ELF-1 (cell line): ENCODE measurements at regions not wholly inside any gene's neighbourhood (a gene's known extent, or its start where the extent isn't known, plus 50 kb on each side); places are given as distances from the start of the nearest gene placed in this dataset.
"Not testable (repeated sequence)": the region's sequence is repeated elsewhere in the genome, so short reads cannot be mapped to it uniquely, and the experiment has no call there.

Source experiments
- DNase-seq: peaks from one replicate; pipeline ENCODE4 v3.0.0-alpha.2; 2016; ENCODE audit warnings: low read depth, low spot score

GRCh38 chr15:22665711-22666110 is 120.7 kb upstream of the NIPA1 start:
- DNase-seq, result not testable (repeated sequence)

GRCh38 chr15:22684786-22685185 is 101.7 kb upstream of the NIPA1 start:
- not testable (repeated sequence) for DNase-seq

GRCh38 chr15:22699881-22700280 is 86.6 kb upstream of the NIPA1 start:
- DNase-seq, result not testable (repeated sequence)

GRCh38 chr15:22710831-22711341 is 75.6 kb upstream of the NIPA1 start:
- DNase-seq, result not testable (repeated sequence)

- not testable (repeated sequence) for DNase-seq
These were observed 72.5 kb upstream of the NIPA1 start for GRCh38 chr15:22713933-22714332.

- DNase-seq, result peak; percentile 4
These were observed 71.9 kb upstream of the NIPA1 start for GRCh38 chr15:22714358-22715132.

- DNase-seq, result peak; percentile 15
These were observed 71.2 kb upstream of the NIPA1 start for GRCh38 chr15:22715133-22715845.

- DNase-seq, result not testable (repeated sequence)
These were observed 66.5 kb upstream of the NIPA1 start for GRCh38 chr15:22719980-22720379.

- not testable (repeated sequence) for DNase-seq
These were observed 60.3 kb upstream of the NIPA1 start for GRCh38 chr15:22726104-22726503.

GRCh38 chr15:22735067-22735466 is 51.4 kb upstream of the NIPA1 start:
- DNase-seq, result not testable (repeated sequence)

GRCh38 chr15:22735781-22736180 is 50.7 kb upstream of the NIPA1 start:
- no peak for DNase-seq

GRCh38 chr15:22736200-22736599 is 50.2 kb upstream of the NIPA1 start:
- DNase-seq, result not testable (repeated sequence)
